HepG2 (cell line): ENCODE measurements at regions not wholly inside any gene's neighbourhood (a gene's known extent, or its start where the extent isn't known, plus 50 kb on each side); places are given as distances from the start of the nearest gene placed in this dataset.

ENCODE experiments used
- FOXA1 ChIP-seq, 2 experiments: fragments of 450-650 bp in 1 of 2; sonication (generic) in 1 of 2; formaldehyde crosslinking in 1 of 2; IDR thresholded peaks; 2 replicates each; pipeline versions ENCODE4 v1.4.0 to v1.6.1; 2016 to 2020; ENCODE audit warnings: missing genetic modification reagents in 1 of 2
- HNF1A ChIP-seq, 2 experiments: sonication (generic) in 1 of 2; formaldehyde crosslinking in 1 of 2; IDR thresholded peaks; 2 replicates each; pipeline versions ENCODE4 v1.4.0 to v1.6.1; 2016 to 2020; ENCODE audit warnings: borderline replicate concordance in 1 of 2, low read depth in 1 of 2, mild to moderate bottlenecking in 1 of 2, missing genetic modification reagents in 1 of 2
- MAFF ChIP-seq: IDR thresholded peaks from 2 replicates; pipeline ENCODE4 v1.6.1; 2011; ENCODE audit warnings: low read depth, low read length, improper control_type of control experiment
- SOX6 ChIP-seq, 2 experiments: fragments of 450-650 bp in 1 of 2; sonication (generic) in 1 of 2; formaldehyde crosslinking in 1 of 2; IDR thresholded peaks; 2 replicates each; pipeline versions ENCODE4 v1.4.0 to v1.6.1; 2017 to 2020; ENCODE audit warnings: antibody characterized with exemption in 1 of 2, mild to moderate bottlenecking in 1 of 2, missing genetic modification reagents in 1 of 2
- ZBTB37 ChIP-seq: sonication (generic); formaldehyde crosslinking; IDR thresholded peaks from 2 replicates; pipeline ENCODE4 v1.4.0; 2020; ENCODE audit warnings: mild to moderate bottlenecking, missing genetic modification reagents
- TF ChIP-seq, protein P1 (sequence below): sonication (generic); formaldehyde crosslinking; IDR thresholded peaks from 2 replicates; pipeline ENCODE4 v1.5.0; 2020; ENCODE audit warnings: mild to moderate bottlenecking, low read depth, missing genetic modification reagents, borderline replicate concordance

DNA sequence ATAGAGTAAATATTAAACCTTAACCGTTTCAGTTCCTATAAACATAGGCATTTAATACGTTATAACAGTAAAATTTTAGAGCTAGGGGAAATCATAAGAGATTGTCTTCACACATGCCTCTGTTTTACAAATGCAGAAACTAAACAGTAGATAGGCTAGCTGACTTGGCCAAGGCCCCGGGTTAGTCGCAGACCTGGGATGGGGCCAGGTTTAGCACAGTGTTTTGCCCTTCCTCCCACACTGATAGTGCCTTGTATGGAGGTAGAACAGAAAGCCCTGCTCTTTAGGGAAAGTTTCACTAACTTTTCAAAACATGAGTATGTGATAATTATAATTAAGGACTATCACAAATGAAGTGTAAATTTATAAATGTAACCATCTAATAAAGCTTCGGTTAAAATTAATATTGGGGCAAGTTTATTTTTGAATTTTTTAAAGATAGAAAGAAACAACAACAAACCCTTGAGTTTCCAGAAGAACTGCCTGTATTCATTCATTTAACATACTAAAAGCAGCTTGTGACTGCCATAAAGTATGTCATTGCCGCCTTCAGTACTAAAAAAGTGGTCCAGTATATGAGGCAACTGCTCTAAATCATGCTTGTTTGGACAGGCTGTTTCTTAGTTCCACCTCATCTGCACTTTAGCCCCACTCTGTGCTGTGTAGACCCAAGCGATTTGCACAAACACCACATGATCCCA, 62.5 kb upstream of the LOC128125822 start (continued):
- 0 out of 2 replicates have a peak, but pooled peaks have one; percentile 61 for TF ChIP-seq MAFF
- no peak for TF ChIP-seq ZBTB37 (CRISPR knock-in tag)
- TF ChIP-seq FOXA1 (IDR thresholded peaks at IDR 0.05): peak; percentile 60; the same call in 1 of the 2 replicates
- peak; percentile 92 for TF ChIP-seq FOXA1 (CRISPR knock-in tag; IDR thresholded peaks at IDR 0.05)
- TF ChIP-seq HNF1A (IDR thresholded peaks at IDR 0.05; ENCODE audit: low read depth): peak; percentile 53
- peak; percentile 79; the same call in 1 of the 2 replicates for TF ChIP-seq HNF1A (CRISPR knock-in tag; IDR thresholded peaks at IDR 0.05; ENCODE audit: borderline replicate concordance)
- TF ChIP-seq SOX6 (IDR thresholded peaks at IDR 0.05): no peak
- TF ChIP-seq SOX6 (CRISPR knock-in tag; IDR thresholded peaks at IDR 0.05): peak; percentile 91
- TF ChIP-seq, protein P1, sequence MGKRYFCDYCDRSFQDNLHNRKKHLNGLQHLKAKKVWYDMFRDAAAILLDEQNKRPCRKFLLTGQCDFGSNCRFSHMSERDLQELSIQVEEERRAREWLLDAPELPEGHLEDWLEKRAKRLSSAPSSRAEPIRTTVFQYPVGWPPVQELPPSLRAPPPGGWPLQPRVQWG: no peak
